ENCODE measurements at regions not wholly inside any gene's neighbourhood (a gene's known extent, or its start where the extent isn't known, plus 50 kb on each side); places are given as distances from the start of the nearest gene placed in this dataset.

GRCh38 chr13:111597618-111598017 lies 277.2 kb downstream of the TEX29 start:
- DNase-seq: peak; percentile 61
- H3K27me3 ChIP-seq (replicated peaks in 1 of 7): peaks cover 0 to 8% (median 0%) of the 10 kb centered on the region in 7 donors
- H3K9me3 ChIP-seq: peaks cover 0 to 10% (median 2%) of the 10 kb centered on the region in 8 donors
- WGBS, 5 donors: 63 to 81% (median 74%) methylated on average over 10 to 12 of the region's 12 CpGs
- no peak overlapping the region for H3K4me3 ChIP-seq
- intact Hi-C loops (cut with DNase I; ENCODE audit: low total_unique reads): no loop called here
- H3K27ac ChIP-seq: no peak overlapping the region
- H3K4me1 ChIP-seq: no peaks in the 10 kb centered on the region
- no peaks in the 10 kb centered on the region for H3K36me3 ChIP-seq
- no peak for TF ChIP-seq POLR2A (IDR thresholded peaks at IDR 0.05)
- TF ChIP-seq, protein P1, sequence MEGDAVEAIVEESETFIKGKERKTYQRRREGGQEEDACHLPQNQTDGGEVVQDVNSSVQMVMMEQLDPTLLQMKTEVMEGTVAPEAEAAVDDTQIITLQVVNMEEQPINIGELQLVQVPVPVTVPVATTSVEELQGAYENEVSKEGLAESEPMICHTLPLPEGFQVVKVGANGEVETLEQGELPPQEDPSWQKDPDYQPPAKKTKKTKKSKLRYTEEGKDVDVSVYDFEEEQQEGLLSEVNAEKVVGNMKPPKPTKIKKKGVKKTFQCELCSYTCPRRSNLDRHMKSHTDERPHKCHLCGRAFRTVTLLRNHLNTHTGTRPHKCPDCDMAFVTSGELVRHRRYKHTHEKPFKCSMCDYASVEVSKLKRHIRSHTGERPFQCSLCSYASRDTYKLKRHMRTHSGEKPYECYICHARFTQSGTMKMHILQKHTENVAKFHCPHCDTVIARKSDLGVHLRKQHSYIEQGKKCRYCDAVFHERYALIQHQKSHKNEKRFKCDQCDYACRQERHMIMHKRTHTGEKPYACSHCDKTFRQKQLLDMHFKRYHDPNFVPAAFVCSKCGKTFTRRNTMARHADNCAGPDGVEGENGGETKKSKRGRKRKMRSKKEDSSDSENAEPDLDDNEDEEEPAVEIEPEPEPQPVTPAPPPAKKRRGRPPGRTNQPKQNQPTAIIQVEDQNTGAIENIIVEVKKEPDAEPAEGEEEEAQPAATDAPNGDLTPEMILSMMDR (IDR thresholded peaks at IDR 0.05 in 8 of 11, conservative IDR thresholded peaks at IDR 0.05 in 3 of 11): no peak
- no peak for TF ChIP-seq POLR2AphosphoS5 (IDR thresholded peaks at IDR 0.05)

- WGBS, 5 donors: 54 to 72% (median 58%) methylated on average over 7 of the region's 7 CpGs
Measured at GRCh38 chr13:111598747-111599146, 278.3 kb downstream of the TEX29 start.

GRCh38 chr13:111599791-111600190 lies 279.3 kb downstream of the TEX29 start:
- Histone ChIP-seq H3K9me3 (no peaks in the 10 kb centered on the region), H3K27me3 (replicated peaks in 1 of 7) (peaks cover 0 to 8% (median 0%) of the 10 kb centered on the region in 7 donors), H3K4me1 (no peaks in the 10 kb centered on the region), H3K27ac (no peak overlapping the region), H3K4me3 (no peak overlapping the region), H3K36me3 (no peaks in the 10 kb centered on the region)
- intact Hi-C loops (cut with DNase I; ENCODE audit: low total_unique reads): no loop called here
- 71 to 82% (median 74%) methylated on average over 9 of the region's 9 CpGs for WGBS, 5 donors
- no peak for DNase-seq
- TF ChIP-seq POLR2AphosphoS5 (IDR thresholded peaks at IDR 0.05): no peak
- TF ChIP-seq POLR2A (IDR thresholded peaks at IDR 0.05): no peak
- TF ChIP-seq, protein P1 (IDR thresholded peaks at IDR 0.05 in 8 of 11, conservative IDR thresholded peaks at IDR 0.05 in 3 of 11): no peak

More at GRCh38 chr13:111598747-111599146, 278.3 kb downstream of the TEX29 start:
- no peaks in the 10 kb centered on the region for H3K4me1 ChIP-seq
- TF ChIP-seq POLR2AphosphoS5 (IDR thresholded peaks at IDR 0.05): no peak
- H3K27ac ChIP-seq: no peak overlapping the region
- no peak overlapping the region for H3K4me3 ChIP-seq
- DNase-seq: no peak
- intact Hi-C loops (cut with DNase I; ENCODE audit: low total_unique reads): no loop called here
- peaks cover 0 to 7% (median under 1%) of the 10 kb centered on the region in 8 donors for H3K9me3 ChIP-seq
- peaks cover 0 to 8% (median 0%) of the 10 kb centered on the region in 7 donors for H3K27me3 ChIP-seq (replicated peaks in 1 of 7)
- no peaks in the 10 kb centered on the region for H3K36me3 ChIP-seq

- Histone ChIP-seq H3K27me3 (replicated peaks in 1 of 7) (peaks cover 0 to under 1% (median 0%) of the 10 kb centered on the region in 7 donors), H3K4me1 (no peaks in the 10 kb centered on the region), H3K27ac (no peak overlapping the region), H3K36me3 (no peaks in the 10 kb centered on the region), H3K4me3 (no peak overlapping the region), H3K9me3 (no peaks in the 10 kb centered on the region)
- WGBS, 5 donors: 92 to 97% (median 95%) methylated on average over 21 of the region's 21 CpGs
- intact Hi-C loops (cut with DNase I; ENCODE audit: low total_unique reads): no loop called here
- no peak for DNase-seq
- TF ChIP-seq, protein P1 (IDR thresholded peaks at IDR 0.05 in 8 of 11, conservative IDR thresholded peaks at IDR 0.05 in 3 of 11): no peak
- no peak for TF ChIP-seq POLR2A (IDR thresholded peaks at IDR 0.05)
- TF ChIP-seq POLR2AphosphoS5 (IDR thresholded peaks at IDR 0.05): no peak
Measured at GRCh38 chr13:111602874-111603273, 282.4 kb downstream of the TEX29 start.

- Histone ChIP-seq H3K27ac (no peak overlapping the region), H3K9me3 (no peaks in the 10 kb centered on the region), H3K4me1 (no peaks in the 10 kb centered on the region), H3K27me3 (replicated peaks in 1 of 7) (no peaks in the 10 kb centered on the region), H3K4me3 (no peak overlapping the region), H3K36me3 (no peaks in the 10 kb centered on the region)
- intact Hi-C loops (cut with DNase I; ENCODE audit: low total_unique reads): no loop called here
- 83 to 92% (median 86%) methylated on average over 14 of the region's 14 CpGs for WGBS, 5 donors
- DNase-seq: peak; percentile 10
- no peak for TF ChIP-seq POLR2A (IDR thresholded peaks at IDR 0.05)
- TF ChIP-seq POLR2AphosphoS5 (IDR thresholded peaks at IDR 0.05): no peak
- TF ChIP-seq, protein P1 (IDR thresholded peaks at IDR 0.05 in 8 of 11, conservative IDR thresholded peaks at IDR 0.05 in 3 of 11): no peak
Measured at GRCh38 chr13:111604097-111604496, 283.7 kb downstream of the TEX29 start.

Measured in spleen (tissue), 11 donors.